NCI-H1436 (cell line): ENCODE measurements at regions not wholly inside any gene's neighbourhood (a gene's known extent, or its start where the extent isn't known, plus 50 kb on each side); places are given as distances from the start of the nearest gene placed in this dataset.
"Not testable (repeated sequence)": the region's sequence is repeated elsewhere in the genome, so short reads cannot be mapped to it uniquely, and the experiment has no call there.

Experiments
- DNase-seq: peaks from one replicate; lab custom pipeline; 2025; lab: John Stamatoyannopoulos, UW

- no peak for DNase-seq
Measured at GRCh38 chr7:104264285-104264684, 56.5 kb upstream of the ORC5 start.

GRCh38 chr7:104267701-104268368 is 60.0 kb upstream of the ORC5 start:
- no peak for DNase-seq

GRCh38 chr7:104271948-104272347 is 56.5 kb upstream of the LHFPL3 start:
- DNase-seq, result no peak

- DNase-seq, result peak; percentile 3
Measured at GRCh38 chr7:104272767-104273384, 55.5 kb upstream of the LHFPL3 start.

GRCh38 chr7:104275900-104276299 is 52.5 kb upstream of the LHFPL3 start:
- DNase-seq, result no peak

- DNase-seq, result not testable (repeated sequence)
Measured at GRCh38 chr7:104276730-104277129, 51.7 kb upstream of the LHFPL3 start.
